ENCODE measurements at regions not wholly inside any gene's neighbourhood (a gene's known extent, or its start where the extent isn't known, plus 50 kb on each side); places are given as distances from the start of the nearest gene placed in this dataset.

- DNase-seq (ENCODE audit: low read depth in 2 of 2) = no peak
Measured at GRCh38 chr10:60728056-60728455, 50.2 kb upstream of the CDK1 start.

- DNase-seq (ENCODE audit: low read depth in 2 of 2) = no peak
Measured at GRCh38 chr10:60726257-60726656, 52.0 kb upstream of the CDK1 start.

GRCh38 chr10:60722623-60723022, 55.7 kb upstream of the CDK1 start:
- DNase-seq (ENCODE audit: low read depth in 2 of 2) = no peak

- DNase-seq (ENCODE audit: low read depth in 2 of 2) = no peak
Measured at GRCh38 chr10:60719721-60720120, 58.6 kb upstream of the CDK1 start.

- no peak for DNase-seq (ENCODE audit: low read depth in 2 of 2)
Measured at GRCh38 chr10:60718886-60719285, 59.4 kb upstream of the CDK1 start.

- no peak for DNase-seq (ENCODE audit: low read depth in 2 of 2)
Measured at GRCh38 chr10:60717852-60718251, 60.4 kb upstream of the CDK1 start.

- DNase-seq (ENCODE audit: low read depth in 2 of 2) = no peak
Measured at GRCh38 chr10:60714233-60714632, 64.0 kb upstream of the CDK1 start.

GRCh38 chr10:60711496-60711895, 66.8 kb upstream of the CDK1 start:
- DNase-seq (ENCODE audit: low read depth in 2 of 2) = no peak

GRCh38 chr10:60710041-60710440, 68.2 kb upstream of the CDK1 start:
- DNase-seq (ENCODE audit: low read depth in 2 of 2) = no peak

- DNase-seq (ENCODE audit: low read depth in 2 of 2) = no peak
Measured at GRCh38 chr10:60708666-60709065, 69.6 kb upstream of the CDK1 start.

GRCh38 chr10:60707841-60708240, 70.4 kb upstream of the CDK1 start:
- no peak for DNase-seq (ENCODE audit: low read depth in 2 of 2)

GRCh38 chr10:60706146-60706545, 72.1 kb upstream of the CDK1 start:
- DNase-seq (ENCODE audit: low read depth in 2 of 2) = no peak

GRCh38 chr10:60705376-60705775, 72.9 kb upstream of the CDK1 start:
- DNase-seq (ENCODE audit: low read depth in 2 of 2) = no peak

- peak; percentile 14 to 92 for DNase-seq (ENCODE audit: low read depth in 2 of 2)
Measured at GRCh38 chr10:60704471-60704870, 73.8 kb upstream of the CDK1 start.

- DNase-seq (ENCODE audit: low read depth in 2 of 2) = no peak
Measured at GRCh38 chr10:60703266-60704041, 74.8 kb upstream of the CDK1 start.

GRCh38 chr10:60687679-60688078, 90.6 kb upstream of the CDK1 start:
- no peak for DNase-seq (ENCODE audit: low read depth in 2 of 2)

GRCh38 chr10:60684091-60684490, 94.2 kb upstream of the CDK1 start:
- no peak for DNase-seq (ENCODE audit: low read depth in 2 of 2)

GRCh38 chr10:60681103-60681502, 97.2 kb upstream of the CDK1 start:
- no peak for DNase-seq (ENCODE audit: low read depth in 2 of 2)

GRCh38 chr10:60679388-60679990, 98.8 kb upstream of the CDK1 start:
- DNase-seq (ENCODE audit: low read depth in 2 of 2) = no peak

- no peak for DNase-seq (ENCODE audit: low read depth in 2 of 2)
Measured at GRCh38 chr10:60678978-60679377, 99.3 kb upstream of the CDK1 start.

GRCh38 chr10:60677531-60678129, 100.6 kb upstream of the CDK1 start:
- no peak for DNase-seq (ENCODE audit: low read depth in 2 of 2)

- DNase-seq (ENCODE audit: low read depth in 2 of 2) = no peak
Measured at GRCh38 chr10:60675236-60675635, 103.0 kb upstream of the CDK1 start.

GRCh38 chr10:60669501-60669900, 108.8 kb upstream of the CDK1 start:
- DNase-seq (ENCODE audit: low read depth in 2 of 2) = no peak
